ENCODE measurements at regions not wholly inside any gene's neighbourhood (a gene's known extent, or its start where the extent isn't known, plus 50 kb on each side); places are given as distances from the start of the nearest gene placed in this dataset.
"Not testable (repeated sequence)": the region's sequence is repeated elsewhere in the genome, so short reads cannot be mapped to it uniquely, and the experiment has no call there.

- Histone ChIP-seq H3K4me3 (ENCODE audit: low read depth in 1 of 2, low read length in 1 of 2) (no peak overlapping the region), H3K27ac (no peak overlapping the region)
- no peak for TF ChIP-seq CTCF (IDR thresholded peaks at IDR 0.05)
Observed at GRCh38 chr3:159039286-159039685, 237.4 kb downstream of the MFSD1 start.

GRCh38 chr3:159045279-159045885, 243.5 kb downstream of the MFSD1 start:
- Histone ChIP-seq H3K4me3 (ENCODE audit: low read depth in 1 of 2, low read length in 1 of 2) (no peak overlapping the region), H3K36me3 (no peaks in the 10 kb centered on the region), H3K27me3 (no peaks in the 10 kb centered on the region), H3K4me1 (ENCODE audit: control insufficient read depth in 1 of 2, insufficient read depth in 1 of 2, low read depth in 1 of 2, low read length in 1 of 2) (no peaks in the 10 kb centered on the region), H3K9me3 (no peaks in the 10 kb centered on the region), H3K27ac (no peak overlapping the region)
- TF ChIP-seq CTCF (IDR thresholded peaks at IDR 0.05): no peak

More at GRCh38 chr3:159039286-159039685, 237.4 kb downstream of the MFSD1 start:
- H3K4me1 ChIP-seq (ENCODE audit: control insufficient read depth in 1 of 2, insufficient read depth in 1 of 2, low read depth in 1 of 2, low read length in 1 of 2): no peaks in the 10 kb centered on the region
- H3K27me3 ChIP-seq: no peaks in the 10 kb centered on the region
- H3K36me3 ChIP-seq: no peaks in the 10 kb centered on the region
- no peaks in the 10 kb centered on the region for H3K9me3 ChIP-seq

- H3K27ac ChIP-seq: no peak overlapping the region
- no peak for TF ChIP-seq CTCF (IDR thresholded peaks at IDR 0.05)
- H3K4me3 ChIP-seq (ENCODE audit: low read depth in 1 of 2, low read length in 1 of 2): no peak overlapping the region
- H3K36me3 ChIP-seq: no peaks in the 10 kb centered on the region
- no peaks in the 10 kb centered on the region for H3K9me3 ChIP-seq
- H3K27me3 ChIP-seq: no peaks in the 10 kb centered on the region
- no peaks in the 10 kb centered on the region for H3K4me1 ChIP-seq (ENCODE audit: control insufficient read depth in 1 of 2, insufficient read depth in 1 of 2, low read depth in 1 of 2, low read length in 1 of 2)
Observed at GRCh38 chr3:159047361-159047760, 245.5 kb downstream of the MFSD1 start.

- not testable (repeated sequence) for H3K27me3 ChIP-seq; H3K36me3 ChIP-seq; H3K4me1 ChIP-seq (ENCODE audit: control insufficient read depth in 1 of 2, insufficient read depth in 1 of 2, low read depth in 1 of 2, low read length in 1 of 2); H3K27ac ChIP-seq; H3K4me3 ChIP-seq (ENCODE audit: low read depth in 1 of 2, low read length in 1 of 2); H3K9me3 ChIP-seq
Observed at GRCh38 chr3:159052494-159052893, 250.6 kb downstream of the MFSD1 start.

GRCh38 chr3:159057621-159058020, 255.8 kb downstream of the MFSD1 start:
- Histone ChIP-seq H3K36me3 (no peaks in the 10 kb centered on the region), H3K27ac (no peak overlapping the region), H3K4me1 (ENCODE audit: control insufficient read depth in 1 of 2, insufficient read depth in 1 of 2, low read depth in 1 of 2, low read length in 1 of 2) (no peaks in the 10 kb centered on the region), H3K9me3 (no peaks in the 10 kb centered on the region), H3K27me3 (no peaks in the 10 kb centered on the region), H3K4me3 (ENCODE audit: low read depth in 1 of 2, low read length in 1 of 2) (no peak overlapping the region)
- no peak for TF ChIP-seq CTCF (IDR thresholded peaks at IDR 0.05)

- Histone ChIP-seq H3K4me3 (ENCODE audit: low read depth in 1 of 2, low read length in 1 of 2) (no peak overlapping the region), H3K9me3 (no peaks in the 10 kb centered on the region), H3K36me3 (no peaks in the 10 kb centered on the region), H3K4me1 (ENCODE audit: control insufficient read depth in 1 of 2, insufficient read depth in 1 of 2, low read depth in 1 of 2, low read length in 1 of 2) (no peaks in the 10 kb centered on the region), H3K27ac (no peak overlapping the region), H3K27me3 (no peaks in the 10 kb centered on the region)
- TF ChIP-seq CTCF (IDR thresholded peaks at IDR 0.05): no peak
Observed at GRCh38 chr3:159058859-159059258, 257.0 kb downstream of the MFSD1 start.

All from neutrophil (primary cell).